Panc1 (cell line): ENCODE measurements at regions not wholly inside any gene's neighbourhood (a gene's known extent, or its start where the extent isn't known, plus 50 kb on each side); places are given as distances from the start of the nearest gene placed in this dataset.

ENCODE experiments used
- CTCF ChIP-seq: fragments of 450-650 bp; IDR thresholded peaks from 2 replicates; pipeline ENCODE4 v1.5.1; 2017; ENCODE audit warnings: mild to moderate bottlenecking
- POLR2AphosphoS5 ChIP-seq: IDR thresholded peaks from 2 replicates; pipeline ENCODE4 v1.6.1; 2012; ENCODE audit warnings: mild to moderate bottlenecking, low read depth, low read length, moderate library complexity
- REST ChIP-seq, 2 experiments: IDR thresholded peaks; 2 replicates each; pipeline ENCODE4 v1.6.1; 2011 to 2012; ENCODE audit warnings: low read depth in 2 of 2, control low read depth in 1 of 2, low read length in 1 of 2, mild to moderate bottlenecking in 1 of 2, moderate library complexity in 1 of 2; ENCODE audit not compliant: insufficient read depth in 1 of 2
- SIN3A ChIP-seq: IDR thresholded peaks from 2 replicates; pipeline ENCODE4 v1.6.1; 2012; ENCODE audit warnings: low read depth, mild to moderate bottlenecking, low read length, moderate library complexity, borderline replicate concordance; ENCODE audit not compliant: insufficient read depth
- TCF7L2 ChIP-seq: IDR thresholded peaks from 2 replicates; pipeline ENCODE4 v1.6.1; 2011; ENCODE audit warnings: mild to moderate bottlenecking, low read depth, low read length, inconsistent platforms

- TF ChIP-seq CTCF: no peak
- TF ChIP-seq POLR2AphosphoS5: no peak
- TF ChIP-seq REST (IDR thresholded peaks at IDR 0.05; ENCODE audit: insufficient read depth in 1 of 2, low read depth in 2 of 2, low read length in 1 of 2): no peak
- TF ChIP-seq SIN3A: no peak
- no peak for TF ChIP-seq TCF7L2
Measured at GRCh38 chr4:163806653-163807052, 312.2 kb downstream of the TMA16 start.
